Lower lobe of right lung (tissue), 2 donors: ENCODE measurements at regions not wholly inside any gene's neighbourhood (a gene's known extent, or its start where the extent isn't known, plus 50 kb on each side); places are given as distances from the start of the nearest gene placed in this dataset.

Source experiments
- ATAC-seq, 2 donors: fragments of 200-7000 bp; cut with Tn5 transposase; one replicate each; pipeline ENCODE4 v1.9.1; 2020 to 2022; ENCODE audit warnings: mild to moderate bottlenecking in 2 of 2, moderate library complexity in 2 of 2
- DNase-seq: peaks from one replicate; pipeline ENCODE4 v3.0.0-alpha.2; 2020
- H3K27ac ChIP-seq: fragments of 200-600 bp; one replicate; pipeline ENCODE4 v1.8.0; 2022
- H3K27me3 ChIP-seq: fragments of 200-600 bp; one replicate; pipeline ENCODE4 v1.8.0; 2022; ENCODE audit warnings: low read depth
- H3K36me3 ChIP-seq: fragments of 200-600 bp; one replicate; pipeline ENCODE4 v1.8.0; 2022; ENCODE audit warnings: mild to moderate bottlenecking
- H3K4me1 ChIP-seq: fragments of 200-600 bp; one replicate; pipeline ENCODE4 v1.8.0; 2022
- H3K4me3 ChIP-seq: fragments of 200-600 bp; one replicate; pipeline ENCODE4 v1.8.0; 2022; ENCODE audit warnings: mild to moderate bottlenecking
- H3K9me3 ChIP-seq: fragments of 200-600 bp; one replicate; pipeline ENCODE4 v1.8.0; 2022
- CTCF ChIP-seq: fragments of 200-600 bp; IDR thresholded peaks from one replicate; pipeline ENCODE4 v1.8.0; 2022; ENCODE audit warnings: antibody characterized with exemption, mild to moderate bottlenecking
- intact Hi-C: fragments of 100-400 bp; cut with DNase I; formaldehyde crosslinking; loops from one replicate; pipeline ENCODE4 v1.11.0; 2022
- donor health status: DM: no; HTN: yes; CAD: no; lungs with severe emphysema.

- Histone ChIP-seq H3K4me1 (no peaks in the 10 kb centered on the region), H3K9me3 (no peaks in the 10 kb centered on the region), H3K36me3 (no peaks in the 10 kb centered on the region), H3K4me3 (no peak overlapping the region), H3K27me3 (no peaks in the 10 kb centered on the region), H3K27ac (no peak overlapping the region)
- ATAC-seq = no peak
- TF ChIP-seq CTCF = no peak
- intact Hi-C loops = no loop called here
- DNase-seq = no peak
These were observed 133.2 kb downstream of the SPATA19 start for GRCh38 chr11:133712051-133712560.

- Histone ChIP-seq H3K4me3 (no peak overlapping the region), H3K4me1 (no peaks in the 10 kb centered on the region), H3K36me3 (no peaks in the 10 kb centered on the region), H3K9me3 (no peaks in the 10 kb centered on the region), H3K27ac (no peak overlapping the region), H3K27me3 (no peaks in the 10 kb centered on the region)
- ATAC-seq = no peak
- intact Hi-C loops = no loop called here
- no peak for DNase-seq
- no peak for TF ChIP-seq CTCF
These were observed 133.8 kb downstream of the SPATA19 start for GRCh38 chr11:133711545-133711944.

GRCh38 chr11:133710681-133711240 lies 134.6 kb downstream of the SPATA19 start:
- H3K27ac ChIP-seq = no peak overlapping the region
- no peaks in the 10 kb centered on the region for H3K36me3 ChIP-seq
- DNase-seq = no peak
- no peaks in the 10 kb centered on the region for H3K9me3 ChIP-seq
- H3K4me1 ChIP-seq = no peaks in the 10 kb centered on the region
- no peak overlapping the region for H3K4me3 ChIP-seq
- TF ChIP-seq CTCF = no peak
- H3K27me3 ChIP-seq = no peaks in the 10 kb centered on the region
- intact Hi-C loops = no loop called here
- no peak for ATAC-seq

- Histone ChIP-seq H3K9me3 (no peaks in the 10 kb centered on the region), H3K4me3 (no peak overlapping the region), H3K27ac (no peak overlapping the region), H3K4me1 (no peaks in the 10 kb centered on the region), H3K36me3 (no peaks in the 10 kb centered on the region), H3K27me3 (no peaks in the 10 kb centered on the region)
- TF ChIP-seq CTCF = no peak
- intact Hi-C loops = no loop called here
- ATAC-seq = no peak
- no peak for DNase-seq
These were observed 135.1 kb downstream of the SPATA19 start for GRCh38 chr11:133710241-133710640.

- Histone ChIP-seq H3K27me3 (no peaks in the 10 kb centered on the region), H3K4me3 (no peak overlapping the region), H3K9me3 (no peaks in the 10 kb centered on the region), H3K36me3 (no peaks in the 10 kb centered on the region), H3K4me1 (no peaks in the 10 kb centered on the region), H3K27ac (no peak overlapping the region)
- DNase-seq (no peak), ATAC-seq (no peak)
- no peak for TF ChIP-seq CTCF
- intact Hi-C loops = no loop called here
These were observed 136.7 kb downstream of the SPATA19 start for GRCh38 chr11:133708547-133709051.
